Mucosa of descending colon (tissue), 3 donors: ENCODE measurements at regions not wholly inside any gene's neighbourhood (a gene's known extent, or its start where the extent isn't known, plus 50 kb on each side); places are given as distances from the start of the nearest gene placed in this dataset.

Experiments
- ATAC-seq: fragments of 200-7000 bp; cut with Tn5 transposase; one replicate; pipeline ENCODE4 v1.9.1; 2020; ENCODE audit warnings: mild to moderate bottlenecking, moderate library complexity
- DNase-seq, 3 donors: peaks; one replicate each; pipeline ENCODE4 v3.0.0-alpha.2; 2020
- H3K36me3 ChIP-seq: fragments of 200-600 bp; one replicate; pipeline ENCODE4 v1.8.0; 2021; ENCODE audit warnings: low read depth, mild to moderate bottlenecking
- H3K4me1 ChIP-seq: fragments of 200-600 bp; one replicate; pipeline ENCODE4 v1.8.0; 2021; ENCODE audit warnings: low read depth, mild to moderate bottlenecking
- H3K4me3 ChIP-seq: fragments of 200-600 bp; one replicate; pipeline ENCODE4 v1.8.0; 2021; ENCODE audit warnings: mild to moderate bottlenecking
- H3K9me3 ChIP-seq: fragments of 200-600 bp; one replicate; pipeline ENCODE4 v1.8.0; 2021; ENCODE audit warnings: mild to moderate bottlenecking
- intact Hi-C, 2 donors: fragments of 100-400 bp; cut with DNase I in 1 of 2; cut with micrococcal nuclease in 1 of 2; formaldehyde crosslinking; loops; one replicate each; pipeline versions ENCODE4 v1.11.0 to v1.11.1; 2022; cut with DNase I, micrococcal nuclease
- TF ChIP-seq, protein P1 (sequence below): fragments of 200-600 bp; IDR thresholded peaks from one replicate; pipeline ENCODE4 v1.8.0; 2022; ENCODE audit warnings: antibody characterized with exemption, mild to moderate bottlenecking
- donor health status: DM: no; HTN: no; CAD: no; lungs with moderate emphysema.
- donor health status: DM: no; HTN: no; CAD: no.
- donor health status: DM: no; HTN: yes; CAD: no.

DNA sequence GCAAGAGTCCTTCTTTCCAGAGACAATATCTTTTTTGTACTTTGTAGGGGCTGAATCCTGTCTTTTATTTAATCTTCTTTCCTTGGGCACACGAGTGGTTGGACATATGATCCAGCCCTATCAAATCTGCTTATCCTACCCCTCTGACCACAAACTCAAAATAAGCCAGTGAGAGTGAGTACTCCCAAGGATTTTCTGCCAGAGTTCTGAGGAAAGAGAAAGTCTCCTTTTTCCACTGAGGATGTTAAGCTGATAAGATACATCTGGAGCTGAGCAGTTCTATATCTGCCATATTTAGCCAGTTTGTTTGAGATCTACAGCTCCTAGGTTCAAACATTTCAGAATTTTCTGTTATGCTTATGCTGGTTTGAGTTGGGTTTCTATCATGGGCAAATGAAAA lies 134.8 kb upstream of the NWD2 start:
- DNase-seq (no peak), ATAC-seq (no peak)
- Histone ChIP-seq H3K9me3 (no peaks in the 10 kb centered on the region), H3K4me1 (no peaks in the 10 kb centered on the region), H3K4me3 (no peak overlapping the region), H3K36me3 (no peaks in the 10 kb centered on the region)
- intact Hi-C loops, result no loop called here
- TF ChIP-seq, protein P1, sequence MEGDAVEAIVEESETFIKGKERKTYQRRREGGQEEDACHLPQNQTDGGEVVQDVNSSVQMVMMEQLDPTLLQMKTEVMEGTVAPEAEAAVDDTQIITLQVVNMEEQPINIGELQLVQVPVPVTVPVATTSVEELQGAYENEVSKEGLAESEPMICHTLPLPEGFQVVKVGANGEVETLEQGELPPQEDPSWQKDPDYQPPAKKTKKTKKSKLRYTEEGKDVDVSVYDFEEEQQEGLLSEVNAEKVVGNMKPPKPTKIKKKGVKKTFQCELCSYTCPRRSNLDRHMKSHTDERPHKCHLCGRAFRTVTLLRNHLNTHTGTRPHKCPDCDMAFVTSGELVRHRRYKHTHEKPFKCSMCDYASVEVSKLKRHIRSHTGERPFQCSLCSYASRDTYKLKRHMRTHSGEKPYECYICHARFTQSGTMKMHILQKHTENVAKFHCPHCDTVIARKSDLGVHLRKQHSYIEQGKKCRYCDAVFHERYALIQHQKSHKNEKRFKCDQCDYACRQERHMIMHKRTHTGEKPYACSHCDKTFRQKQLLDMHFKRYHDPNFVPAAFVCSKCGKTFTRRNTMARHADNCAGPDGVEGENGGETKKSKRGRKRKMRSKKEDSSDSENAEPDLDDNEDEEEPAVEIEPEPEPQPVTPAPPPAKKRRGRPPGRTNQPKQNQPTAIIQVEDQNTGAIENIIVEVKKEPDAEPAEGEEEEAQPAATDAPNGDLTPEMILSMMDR, result no peak

DNA sequence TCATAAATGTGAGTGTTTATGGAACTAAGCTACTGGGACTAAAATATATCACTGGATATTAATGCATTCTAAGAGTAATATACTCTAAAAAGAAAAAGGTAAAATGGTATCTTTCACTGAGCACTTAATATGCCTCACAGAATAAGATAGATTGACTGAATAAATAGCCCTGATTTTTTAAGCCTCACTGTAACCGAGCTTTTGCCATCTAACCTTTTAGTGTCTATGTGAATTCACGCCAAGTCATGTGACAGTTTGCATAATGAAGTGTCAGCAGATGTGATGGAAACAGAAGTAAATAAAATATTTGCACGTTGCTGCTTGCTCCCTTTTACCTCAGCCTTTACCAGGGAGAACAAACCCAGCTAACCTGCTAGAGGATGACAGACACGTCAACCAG lies 119.7 kb upstream of the NWD2 start:
- H3K36me3 ChIP-seq, result no peaks in the 10 kb centered on the region
- intact Hi-C loops, result no loop called here
- no peaks in the 10 kb centered on the region for H3K9me3 ChIP-seq
- DNase-seq (no peak), ATAC-seq (no peak)
- H3K4me1 ChIP-seq, result no peaks in the 10 kb centered on the region
- H3K4me3 ChIP-seq, result no peak overlapping the region
- TF ChIP-seq, protein P1, result no peak

DNA sequence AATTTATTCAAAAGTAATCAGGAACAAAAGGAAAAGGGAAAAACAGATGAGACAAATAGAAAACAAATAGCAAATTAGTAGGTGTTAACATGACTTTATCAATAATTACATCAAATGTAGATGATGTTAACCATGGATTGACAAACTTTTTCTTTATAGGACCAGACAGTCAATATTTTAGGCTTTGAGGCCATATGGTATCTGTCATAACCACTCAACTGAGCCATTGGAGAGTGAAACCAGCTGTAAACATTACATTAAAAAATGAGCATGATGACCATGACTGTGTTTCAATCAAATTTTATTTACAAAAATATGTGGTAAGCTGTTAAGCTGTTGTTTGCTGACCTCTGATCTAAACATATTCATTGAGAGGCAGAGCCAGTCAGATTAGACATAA lies 118.5 kb upstream of the NWD2 start:
- intact Hi-C loops, result no loop called here
- ATAC-seq (no peak), DNase-seq (no peak)
- Histone ChIP-seq H3K36me3 (no peaks in the 10 kb centered on the region), H3K4me1 (no peaks in the 10 kb centered on the region), H3K9me3 (no peaks in the 10 kb centered on the region), H3K4me3 (no peak overlapping the region)
- TF ChIP-seq, protein P1, result no peak

DNA sequence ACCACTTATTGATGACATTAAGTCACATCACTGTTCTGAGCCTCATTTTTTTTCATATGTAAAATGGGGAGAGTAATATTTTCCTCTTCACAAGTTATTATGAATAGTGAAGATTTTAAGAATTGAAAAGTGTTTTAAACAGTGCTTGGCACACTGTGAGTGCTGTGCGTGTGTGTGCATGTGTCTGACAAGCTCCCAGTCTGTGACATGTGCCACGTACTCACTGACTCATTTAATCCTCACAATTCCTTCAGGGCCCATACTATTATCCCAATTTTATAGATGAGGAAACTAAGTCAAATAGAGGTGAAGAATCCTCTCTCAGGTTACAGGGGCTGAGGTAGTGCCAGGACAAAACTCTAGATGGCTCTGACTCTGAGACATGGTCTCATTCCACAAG lies 114.1 kb upstream of the NWD2 start:
- ATAC-seq (no peak), DNase-seq (no peak)
- Histone ChIP-seq H3K36me3 (no peaks in the 10 kb centered on the region), H3K9me3 (no peaks in the 10 kb centered on the region), H3K4me1 (no peaks in the 10 kb centered on the region), H3K4me3 (no peak overlapping the region)
- TF ChIP-seq, protein P1, result no peak
- intact Hi-C loops, result no loop called here

DNA sequence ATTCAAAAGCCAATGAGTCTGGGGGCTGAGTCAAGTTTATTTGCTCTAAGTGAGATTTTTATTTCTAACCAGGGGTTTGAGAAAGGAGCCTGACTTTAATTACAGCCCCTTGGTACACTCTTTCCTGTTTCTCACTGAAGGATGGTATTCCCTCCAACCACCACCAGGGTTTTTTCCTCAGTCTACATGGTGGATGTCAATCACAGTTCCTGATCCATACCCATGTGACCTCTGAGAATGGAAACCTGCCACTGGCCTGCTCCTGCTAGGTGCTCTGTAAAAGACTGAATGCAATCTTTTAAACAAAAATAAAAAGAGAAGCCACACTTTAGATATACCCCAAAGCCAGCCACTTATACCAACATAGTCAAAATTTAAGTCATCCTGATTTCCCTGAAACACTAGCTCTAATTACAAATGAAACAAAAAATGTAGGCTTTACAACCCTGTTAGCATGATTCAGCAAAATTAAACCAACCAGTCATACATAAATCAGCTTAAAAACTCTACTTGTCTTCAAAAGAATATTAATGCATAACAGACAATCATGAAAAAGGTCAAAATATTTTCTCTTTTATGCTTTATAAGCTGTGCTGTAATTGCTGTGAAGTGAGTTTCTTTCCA lies 112.1 kb upstream of the NWD2 start:
- H3K4me1 ChIP-seq, result no peaks in the 10 kb centered on the region
- no peaks in the 10 kb centered on the region for H3K9me3 ChIP-seq
- intact Hi-C loops, result no loop called here
- no peak for ATAC-seq
- TF ChIP-seq, protein P1, result no peak
- H3K4me3 ChIP-seq, result no peak overlapping the region
- no peaks in the 10 kb centered on the region for H3K36me3 ChIP-seq
- DNase-seq, result no peak

DNA sequence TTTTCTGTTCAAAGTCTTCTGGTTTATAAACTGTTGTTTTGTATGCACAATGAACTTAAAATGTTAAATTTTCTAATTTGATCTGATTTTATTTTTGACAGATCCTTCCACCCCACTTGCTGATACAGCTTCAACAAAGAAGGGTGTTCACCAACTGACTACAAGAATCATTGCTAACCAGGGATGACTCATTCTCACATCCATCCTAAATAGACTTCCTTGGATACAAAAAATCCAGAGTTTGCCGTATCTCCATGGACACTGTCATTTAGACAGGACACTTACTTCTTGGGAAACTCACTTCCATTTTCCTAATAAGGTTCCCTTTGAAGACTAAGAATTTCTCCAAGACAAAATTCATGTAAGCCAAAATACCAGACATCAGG lies 111.6 kb upstream of the NWD2 start:
- ATAC-seq, result no peak
- DNase-seq, result no peak
- Histone ChIP-seq H3K4me1 (no peaks in the 10 kb centered on the region), H3K36me3 (no peaks in the 10 kb centered on the region), H3K9me3 (no peaks in the 10 kb centered on the region), H3K4me3 (no peak overlapping the region)
- intact Hi-C loops, result no loop called here
- TF ChIP-seq, protein P1, result no peak
